ENCODE measurements at regions not wholly inside any gene's neighbourhood (a gene's known extent, or its start where the extent isn't known, plus 50 kb on each side); places are given as distances from the start of the nearest gene placed in this dataset.
"Not testable (repeated sequence)": the region's sequence is repeated elsewhere in the genome, so short reads cannot be mapped to it uniquely, and the experiment has no call there.

GRCh38 chr1:99361406-99361805, 97.1 kb downstream of the PLPPR4 start:
- no peak for DNase-seq

- DNase-seq = no peak
Measured at GRCh38 chr1:99363531-99363930, 99.2 kb downstream of the PLPPR4 start.

GRCh38 chr1:99365141-99365540, 100.8 kb downstream of the PLPPR4 start:
- no peak for DNase-seq

GRCh38 chr1:99365545-99365944, 101.3 kb downstream of the PLPPR4 start:
- no peak for DNase-seq

- no peak for DNase-seq
Measured at GRCh38 chr1:99369154-99369553, 104.9 kb downstream of the PLPPR4 start.

- DNase-seq = no peak
Measured at GRCh38 chr1:99370476-99370875, 106.2 kb downstream of the PLPPR4 start.

- no peak for DNase-seq
Measured at GRCh38 chr1:99371413-99371812, 107.1 kb downstream of the PLPPR4 start.

- no peak for DNase-seq
Measured at GRCh38 chr1:99374109-99374508, 109.8 kb downstream of the PLPPR4 start.

GRCh38 chr1:99374693-99375092, 110.4 kb downstream of the PLPPR4 start:
- DNase-seq = not testable (repeated sequence)

GRCh38 chr1:99384021-99384420, 119.7 kb downstream of the PLPPR4 start:
- no peak for DNase-seq

- no peak for DNase-seq
Measured at GRCh38 chr1:99385852-99386251, 121.6 kb downstream of the PLPPR4 start.

- DNase-seq = no peak
Measured at GRCh38 chr1:99396389-99396788, 132.1 kb downstream of the PLPPR4 start.

- no peak for DNase-seq
Measured at GRCh38 chr1:99397029-99397428, 132.7 kb downstream of the PLPPR4 start.

- DNase-seq = no peak
Measured at GRCh38 chr1:99397863-99398262, 133.6 kb downstream of the PLPPR4 start.

GRCh38 chr1:99401556-99401955, 137.3 kb downstream of the PLPPR4 start:
- DNase-seq = not testable (repeated sequence)

- not testable (repeated sequence) for DNase-seq
Measured at GRCh38 chr1:99404399-99404798, 140.1 kb downstream of the PLPPR4 start.

- not testable (repeated sequence) for DNase-seq
Measured at GRCh38 chr1:99405325-99405724, 141.0 kb downstream of the PLPPR4 start.

GRCh38 chr1:99407018-99407417, 142.7 kb downstream of the PLPPR4 start:
- DNase-seq = no peak

GRCh38 chr1:99424087-99424486, 159.8 kb downstream of the PLPPR4 start:
- no peak for DNase-seq

- DNase-seq = no peak
Measured at GRCh38 chr1:99429754-99430153, 165.5 kb downstream of the PLPPR4 start.

GRCh38 chr1:99438656-99439230, 174.5 kb downstream of the PLPPR4 start:
- no peak for DNase-seq

GRCh38 chr1:99439433-99440075, 175.3 kb downstream of the PLPPR4 start:
- no peak for DNase-seq

- DNase-seq = no peak
Measured at GRCh38 chr1:99441299-99442095, 177.2 kb downstream of the PLPPR4 start.
